ENCODE measurements at regions not wholly inside any gene's neighbourhood (a gene's known extent, or its start where the extent isn't known, plus 50 kb on each side); places are given as distances from the start of the nearest gene placed in this dataset.

DNA sequence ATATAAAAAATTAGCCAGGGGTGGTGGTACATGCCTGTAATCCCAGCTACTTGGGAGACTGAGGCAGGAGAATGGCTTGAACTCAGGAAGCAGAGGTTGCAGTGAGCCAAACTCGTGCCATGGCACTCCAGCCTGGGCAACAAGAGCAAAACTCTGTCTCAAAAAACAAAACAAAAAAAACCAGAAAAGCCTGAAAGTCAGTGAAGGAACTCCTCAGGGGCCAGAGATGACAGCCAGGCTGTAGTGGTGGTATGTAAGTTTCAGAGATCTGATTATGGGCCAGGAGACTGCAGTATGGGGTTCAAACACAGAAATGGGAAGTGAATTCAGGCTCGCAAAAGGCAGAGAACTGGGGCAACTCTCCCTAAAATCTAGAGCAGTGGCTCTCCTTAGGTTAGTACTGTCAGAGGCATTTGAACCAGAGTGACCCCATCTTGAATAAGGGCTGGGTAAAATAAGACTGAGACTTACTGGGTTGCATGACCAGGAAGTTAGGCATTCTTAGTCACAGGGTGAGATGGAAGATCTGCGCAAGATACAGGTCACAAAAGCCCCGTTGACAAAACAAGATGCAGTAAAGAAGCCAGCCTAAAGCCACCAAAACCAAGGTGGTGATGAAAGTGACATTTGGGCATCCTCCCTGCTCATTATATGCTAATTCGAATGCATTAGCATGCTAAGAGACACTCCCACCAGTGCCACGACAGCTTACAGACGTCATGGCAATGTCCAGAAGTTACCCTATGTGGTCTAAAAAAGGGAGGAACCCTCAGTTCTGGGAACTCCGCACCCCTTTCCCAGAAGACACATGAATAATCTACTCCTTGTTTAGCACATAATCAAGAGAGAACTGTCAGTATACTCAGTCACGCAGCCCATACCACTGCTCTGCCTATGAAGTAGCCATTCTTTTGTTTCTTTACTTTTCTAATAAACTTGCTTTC is 120.2 kb upstream of the XYLT1 start:
- TF ChIP-seq POLR2A (IDR thresholded peaks at IDR 0.05), result no peak
- TF ChIP-seq, protein P1, sequence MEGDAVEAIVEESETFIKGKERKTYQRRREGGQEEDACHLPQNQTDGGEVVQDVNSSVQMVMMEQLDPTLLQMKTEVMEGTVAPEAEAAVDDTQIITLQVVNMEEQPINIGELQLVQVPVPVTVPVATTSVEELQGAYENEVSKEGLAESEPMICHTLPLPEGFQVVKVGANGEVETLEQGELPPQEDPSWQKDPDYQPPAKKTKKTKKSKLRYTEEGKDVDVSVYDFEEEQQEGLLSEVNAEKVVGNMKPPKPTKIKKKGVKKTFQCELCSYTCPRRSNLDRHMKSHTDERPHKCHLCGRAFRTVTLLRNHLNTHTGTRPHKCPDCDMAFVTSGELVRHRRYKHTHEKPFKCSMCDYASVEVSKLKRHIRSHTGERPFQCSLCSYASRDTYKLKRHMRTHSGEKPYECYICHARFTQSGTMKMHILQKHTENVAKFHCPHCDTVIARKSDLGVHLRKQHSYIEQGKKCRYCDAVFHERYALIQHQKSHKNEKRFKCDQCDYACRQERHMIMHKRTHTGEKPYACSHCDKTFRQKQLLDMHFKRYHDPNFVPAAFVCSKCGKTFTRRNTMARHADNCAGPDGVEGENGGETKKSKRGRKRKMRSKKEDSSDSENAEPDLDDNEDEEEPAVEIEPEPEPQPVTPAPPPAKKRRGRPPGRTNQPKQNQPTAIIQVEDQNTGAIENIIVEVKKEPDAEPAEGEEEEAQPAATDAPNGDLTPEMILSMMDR (IDR thresholded peaks at IDR 0.05), result no peak
